Transverse colon (tissue), 3 donors: ENCODE measurements at regions not wholly inside any gene's neighbourhood (a gene's known extent, or its start where the extent isn't known, plus 50 kb on each side); places are given as distances from the start of the nearest gene placed in this dataset.

ENCODE experiments used
- CTCF ChIP-seq, 5 experiments: fragments of 200-600 bp in 3 of 5; fragments of 450-650 bp in 2 of 5; sonication (generic) in 3 of 5; IDR thresholded peaks; 1 replicate in 2 of 5; 2 replicates in 3 of 5; pipeline ENCODE4 v1.5.1; 2016 to 2017; ENCODE audit warnings: antibody characterized with exemption in 5 of 5, inconsistent platforms in 3 of 5, mild to moderate bottlenecking in 2 of 5, moderate library complexity in 1 of 5
- EP300 ChIP-seq: sonication (generic); formaldehyde crosslinking; IDR thresholded peaks from one replicate; pipeline ENCODE4 v1.6.1; 2017; ENCODE audit warnings: antibody characterized with exemption, low read depth
- POLR2A ChIP-seq: fragments of 450-650 bp; IDR thresholded peaks from one replicate; pipeline ENCODE4 v1.6.1; 2016; ENCODE audit warnings: antibody characterized with exemption, mild to moderate bottlenecking, moderate library complexity

DNA sequence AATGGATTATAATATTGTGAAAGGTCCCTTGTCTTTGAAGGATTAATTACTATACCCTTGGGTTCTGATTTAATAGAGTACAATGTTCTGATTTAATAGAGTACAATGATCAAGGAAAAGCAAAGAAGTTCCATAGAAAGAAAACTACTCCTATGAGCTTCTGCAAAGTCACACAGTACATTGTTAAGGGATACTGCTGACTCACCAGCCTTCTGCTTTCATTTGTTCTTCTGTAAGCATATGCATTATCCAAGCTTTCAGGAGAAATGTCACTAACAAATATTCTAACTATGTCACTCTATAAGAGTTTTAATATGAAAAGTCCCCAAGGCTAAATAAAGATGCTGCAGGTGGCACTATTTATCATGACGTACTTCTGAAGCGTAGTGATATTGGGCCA lies 396.7 kb downstream of the RFC3 start:
- TF ChIP-seq CTCF (IDR thresholded peaks at IDR 0.05) (no peak), POLR2A (no peak), EP300 (no peak)
